Thymus (tissue), 11 donors: ENCODE measurements at regions not wholly inside any gene's neighbourhood (a gene's known extent, or its start where the extent isn't known, plus 50 kb on each side); places are given as distances from the start of the nearest gene placed in this dataset.

Experiments
- DNase-seq, 9 donors: peaks; one replicate each; pipeline ENCODE4 v3.0.0-alpha.2; 2013; ENCODE audit warnings: low spot score in 9 of 9, low read depth in 6 of 9, missing footprints in 1 of 9
- H3K27ac ChIP-seq, 2 donors: one replicate each; pipeline ENCODE4 v1.5.1; 2013; ENCODE audit warnings: control low read depth in 1 of 2, low read depth in 1 of 2, low read length in 1 of 2, mild to moderate bottlenecking in 1 of 2, moderate library complexity in 1 of 2
- H3K27me3 ChIP-seq, 2 donors: one replicate each; pipeline ENCODE4 v1.5.1; 2013; ENCODE audit warnings: low read length in 1 of 2; ENCODE audit not compliant: control insufficient read depth in 2 of 2, insufficient read depth in 1 of 2
- H3K36me3 ChIP-seq, 2 donors: one replicate each; pipeline ENCODE4 v1.5.1; 2013; ENCODE audit warnings: low read length in 1 of 2, mild to moderate bottlenecking in 1 of 2, moderate library complexity in 1 of 2; ENCODE audit not compliant: control insufficient read depth in 2 of 2, insufficient read depth in 2 of 2
- H3K4me1 ChIP-seq, 2 donors: one replicate each; pipeline ENCODE4 v1.5.1; 2013; ENCODE audit warnings: low read length in 2 of 2; ENCODE audit not compliant: control insufficient read depth in 2 of 2, insufficient read depth in 2 of 2
- H3K4me3 ChIP-seq, 2 donors: one replicate each; pipeline ENCODE4 v1.5.1; 2013; ENCODE audit warnings: low read length in 2 of 2, control low read depth in 1 of 2, mild to moderate bottlenecking in 1 of 2
- H3K9me3 ChIP-seq, 2 donors: one replicate each; pipeline ENCODE4 v1.5.1; 2013; ENCODE audit warnings: low read length in 1 of 2, mild to moderate bottlenecking in 1 of 2; ENCODE audit not compliant: control insufficient read depth in 2 of 2, insufficient read depth in 1 of 2
- WGBS: extraction: QIAGEN DNeasy Blood & Tissue Kit; methylation state at CpG from one replicate; pipeline ENCODE4 v1.1.7; 2013; 5-methylcytosine and 5-hydroxymethylcytosine counted together
- donor health status: healthy.

DNA sequence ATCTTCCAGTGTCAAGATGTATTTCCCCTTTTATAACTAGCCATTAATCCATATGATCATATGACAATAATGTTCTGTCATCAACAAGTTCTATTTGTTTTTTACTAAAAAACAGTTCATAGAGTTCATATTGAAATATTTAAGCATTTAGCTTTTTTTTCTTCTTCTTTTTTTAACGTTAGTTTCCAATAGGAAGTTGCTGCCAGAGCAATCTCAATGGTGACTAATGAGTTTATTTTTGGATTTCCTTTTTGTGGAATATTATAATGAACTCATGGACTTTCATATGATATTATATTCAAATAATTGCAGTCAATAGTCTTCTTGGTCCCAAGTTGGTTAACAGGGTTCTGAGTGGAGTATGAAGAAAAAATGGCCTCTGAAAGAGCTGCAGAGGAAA lies 343.3 kb downstream of the BCKDHB start:
- 12% methylated on average over 1 of the region's 1 CpG for WGBS

DNA sequence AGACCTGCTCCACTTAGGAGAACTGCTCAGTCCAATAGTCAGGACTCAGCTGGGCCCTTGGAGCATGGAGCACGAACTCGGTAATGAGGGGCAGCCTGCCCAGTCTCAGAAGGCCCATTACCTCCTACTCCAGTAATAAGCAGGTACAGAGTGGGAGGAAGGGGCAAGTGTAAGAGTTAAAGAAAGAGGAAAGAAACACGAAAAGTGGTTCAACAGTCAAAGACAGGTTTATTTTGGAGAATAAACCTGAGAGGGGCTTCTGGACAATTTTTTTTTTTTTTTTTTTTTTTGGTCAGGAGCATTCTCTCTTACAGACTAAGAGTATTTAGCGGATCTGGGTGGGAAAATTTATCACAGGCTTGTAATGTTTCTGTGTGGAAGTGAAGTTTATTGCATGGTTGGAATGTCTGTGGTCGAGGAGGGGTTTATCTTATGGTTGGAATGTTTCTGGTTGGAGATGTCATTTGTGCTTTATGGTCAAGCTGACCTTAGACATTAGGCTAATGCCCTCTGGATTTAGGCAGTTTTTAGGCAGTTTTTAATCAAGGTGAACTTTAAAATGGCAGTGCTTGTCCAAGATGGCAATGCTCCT lies 340.1 kb downstream of the BCKDHB start:
- no peaks in the 10 kb centered on the region for H3K27me3 ChIP-seq
- no peaks in the 10 kb centered on the region for H3K4me1 ChIP-seq
- H3K27ac ChIP-seq: no peak overlapping the region
- WGBS: 96% methylated on average over 5 of the region's 5 CpGs
- DNase-seq: no peak
- no peaks in the 10 kb centered on the region for H3K36me3 ChIP-seq
- H3K9me3 ChIP-seq: no peaks in the 10 kb centered on the region
- H3K4me3 ChIP-seq: no peak overlapping the region

More for the DNA sequence above, 343.3 kb downstream of the BCKDHB start:
- no peaks in the 10 kb centered on the region for H3K36me3 ChIP-seq
- no peaks in the 10 kb centered on the region for H3K27me3 ChIP-seq
- no peak for DNase-seq
- H3K9me3 ChIP-seq: no peaks in the 10 kb centered on the region
- H3K27ac ChIP-seq: no peak overlapping the region
- no peaks in the 10 kb centered on the region for H3K4me1 ChIP-seq
- no peak overlapping the region for H3K4me3 ChIP-seq

DNA sequence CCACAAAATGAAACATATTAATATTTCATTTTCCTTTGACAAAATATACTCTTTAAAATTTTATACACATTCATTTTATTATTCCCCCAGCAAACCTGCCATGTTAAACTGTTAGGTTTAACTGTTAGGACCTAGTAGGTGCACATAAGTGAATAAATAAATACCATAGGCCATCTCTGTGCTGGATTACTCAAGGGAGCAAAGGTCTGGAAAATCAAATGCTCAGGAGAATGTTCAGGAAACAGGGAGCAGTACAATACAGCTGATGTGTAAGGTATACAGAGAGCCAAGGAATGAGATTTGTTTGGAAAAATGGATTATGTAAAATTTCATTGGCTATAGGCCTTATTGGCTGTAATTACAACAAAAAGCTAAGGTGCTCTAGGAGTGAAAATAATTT lies 339.3 kb downstream of the BCKDHB start:
- DNase-seq: no peak
- Histone ChIP-seq H3K36me3 (no peaks in the 10 kb centered on the region), H3K4me3 (no peak overlapping the region), H3K27me3 (no peaks in the 10 kb centered on the region), H3K27ac (no peak overlapping the region), H3K9me3 (no peaks in the 10 kb centered on the region), H3K4me1 (no peaks in the 10 kb centered on the region)

DNA sequence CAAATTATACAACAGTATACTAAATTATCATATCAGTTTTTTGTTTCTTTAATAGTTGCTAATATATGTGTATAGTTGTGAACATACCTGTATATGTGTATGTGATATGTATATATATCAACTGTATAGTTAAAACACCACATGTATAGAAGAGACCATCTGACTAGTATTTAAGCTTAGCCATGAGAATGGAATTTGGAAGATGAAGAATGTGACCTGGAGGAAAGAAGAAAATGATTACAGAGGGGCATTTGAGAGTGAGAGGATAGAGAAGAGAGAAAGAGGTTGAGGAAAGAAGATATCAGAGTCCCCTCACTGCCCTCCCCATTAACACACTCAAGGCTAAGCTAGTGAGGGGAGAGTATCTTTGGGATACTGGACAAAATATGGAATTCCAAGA lies 335.9 kb downstream of the BCKDHB start:
- Histone ChIP-seq H3K4me3 (no peak overlapping the region), H3K4me1 (no peaks in the 10 kb centered on the region), H3K27me3 (no peaks in the 10 kb centered on the region), H3K9me3 (no peaks in the 10 kb centered on the region), H3K27ac (no peak overlapping the region), H3K36me3 (no peaks in the 10 kb centered on the region)
- no peak for DNase-seq

DNA sequence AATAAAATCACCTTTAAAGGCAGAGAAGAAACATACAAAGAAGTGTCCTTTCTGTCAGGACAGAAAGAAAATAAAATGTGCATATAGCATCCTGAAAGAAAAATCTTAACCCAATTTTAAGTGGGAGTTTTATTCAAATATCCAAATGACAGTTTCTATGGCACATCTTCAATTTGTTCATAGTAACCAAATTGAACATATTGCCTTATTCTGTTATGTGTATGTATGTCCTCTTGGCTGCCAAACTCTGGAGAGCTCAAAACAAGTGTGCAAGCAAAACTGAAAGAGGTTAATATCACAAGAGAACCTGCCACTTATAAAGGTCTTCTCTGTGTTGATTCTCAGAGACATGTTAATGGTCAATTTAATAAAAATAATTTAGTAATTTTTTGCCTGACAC lies 334.7 kb downstream of the BCKDHB start:
- H3K4me1 ChIP-seq: no peaks in the 10 kb centered on the region
- H3K36me3 ChIP-seq: no peaks in the 10 kb centered on the region
- no peaks in the 10 kb centered on the region for H3K27me3 ChIP-seq
- no peak for DNase-seq
- no peak overlapping the region for H3K4me3 ChIP-seq
- no peaks in the 10 kb centered on the region for H3K9me3 ChIP-seq
- H3K27ac ChIP-seq: no peak overlapping the region

DNA sequence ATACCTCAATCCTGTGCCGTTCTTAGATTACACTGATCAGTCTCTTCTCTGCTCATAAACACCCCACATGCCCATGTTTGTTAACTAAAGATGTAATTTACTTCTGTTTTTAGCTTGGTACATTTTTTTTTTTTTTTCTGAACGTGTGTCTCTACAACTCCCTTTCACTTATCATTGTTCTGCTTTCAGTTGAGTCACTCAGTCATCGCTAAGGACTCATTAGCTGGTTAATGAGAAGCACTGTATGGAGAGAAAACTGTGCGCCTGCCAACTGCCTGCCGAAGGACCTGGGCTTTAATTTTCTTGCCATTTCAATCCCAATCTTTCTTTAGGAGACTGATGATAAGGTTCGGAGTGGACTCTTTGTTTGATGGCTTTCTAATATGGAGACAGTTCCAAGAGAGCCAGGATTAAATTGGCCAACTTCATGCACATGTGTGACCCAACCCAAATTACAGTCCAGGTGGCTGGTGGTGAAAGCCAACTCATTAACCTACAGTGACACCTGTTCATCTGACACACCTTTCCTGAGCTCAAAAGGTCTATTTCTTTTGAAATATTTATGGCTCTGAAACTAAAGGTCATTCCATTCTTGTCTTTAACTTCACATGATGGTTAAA lies 334.1 kb downstream of the BCKDHB start:
- no peaks in the 10 kb centered on the region for H3K9me3 ChIP-seq
- no peaks in the 10 kb centered on the region for H3K36me3 ChIP-seq
- 79% methylated on average over 6 of the region's 6 CpGs for WGBS
- no peaks in the 10 kb centered on the region for H3K4me1 ChIP-seq
- H3K27me3 ChIP-seq: no peaks in the 10 kb centered on the region
- no peak overlapping the region for H3K4me3 ChIP-seq
- H3K27ac ChIP-seq: no peak overlapping the region
- no peak for DNase-seq

DNA sequence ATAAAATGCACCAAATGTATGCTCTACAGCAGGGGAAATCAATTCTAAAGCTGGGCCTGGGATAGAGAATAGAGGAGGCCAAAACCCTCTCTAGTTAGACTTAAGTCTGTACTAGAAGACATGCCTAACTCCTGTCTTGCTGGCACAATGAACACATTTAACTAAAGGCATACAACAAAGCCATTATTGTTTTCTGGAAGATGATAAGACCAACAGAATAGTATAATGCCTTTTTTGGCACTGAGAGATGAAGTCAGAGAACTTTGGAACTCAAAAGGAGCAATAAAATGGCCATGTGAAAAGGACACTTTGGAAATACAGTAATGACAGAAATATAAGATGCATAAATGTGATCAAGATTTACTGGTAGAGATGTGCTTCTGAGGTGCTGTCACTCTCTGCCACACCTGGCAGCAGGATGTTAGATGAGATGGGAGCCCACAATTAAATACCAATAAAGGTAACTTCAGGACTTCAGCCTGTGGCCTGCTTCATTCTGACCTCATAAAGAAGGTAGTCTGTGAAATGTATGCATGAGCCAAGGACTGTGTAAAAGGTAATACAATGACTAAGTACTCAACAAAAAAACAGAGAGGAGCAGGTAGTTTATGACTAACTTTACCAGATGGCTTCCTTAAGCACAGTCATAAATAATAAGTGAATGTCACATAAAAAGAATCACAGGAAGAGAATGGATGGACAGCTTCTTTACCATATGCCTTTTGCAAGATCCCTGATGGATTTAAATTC lies 333.4 kb downstream of the BCKDHB start:
- Histone ChIP-seq H3K4me1 (no peaks in the 10 kb centered on the region), H3K9me3 (no peaks in the 10 kb centered on the region), H3K36me3 (no peaks in the 10 kb centered on the region), H3K4me3 (no peak overlapping the region), H3K27me3 (no peaks in the 10 kb centered on the region), H3K27ac (no peak overlapping the region)
- no peak for DNase-seq

DNA sequence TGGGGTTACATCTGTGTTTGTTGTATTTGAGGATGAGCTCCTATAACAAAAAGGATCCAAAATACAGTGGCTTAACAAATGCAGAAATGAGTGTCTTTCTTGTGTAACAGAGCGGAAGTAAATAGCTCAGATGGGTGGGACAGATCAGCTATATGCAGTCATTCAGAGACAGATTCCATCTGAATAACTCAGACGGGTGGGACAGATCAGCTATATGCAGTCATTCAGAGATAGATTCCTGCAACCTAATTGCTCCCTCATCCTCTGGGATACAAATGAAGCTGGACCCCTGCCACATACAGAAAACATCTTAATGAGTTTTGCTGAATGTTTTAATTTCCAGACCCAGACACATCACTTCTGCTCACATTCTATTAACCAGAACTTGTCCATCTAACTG lies 332.3 kb downstream of the BCKDHB start:
- Histone ChIP-seq H3K27ac (no peak overlapping the region), H3K4me3 (no peak overlapping the region), H3K9me3 (no peaks in the 10 kb centered on the region), H3K4me1 (no peaks in the 10 kb centered on the region), H3K36me3 (no peaks in the 10 kb centered on the region), H3K27me3 (no peaks in the 10 kb centered on the region)
- DNase-seq: no peak
- 94% methylated on average over 2 of the region's 2 CpGs for WGBS

DNA sequence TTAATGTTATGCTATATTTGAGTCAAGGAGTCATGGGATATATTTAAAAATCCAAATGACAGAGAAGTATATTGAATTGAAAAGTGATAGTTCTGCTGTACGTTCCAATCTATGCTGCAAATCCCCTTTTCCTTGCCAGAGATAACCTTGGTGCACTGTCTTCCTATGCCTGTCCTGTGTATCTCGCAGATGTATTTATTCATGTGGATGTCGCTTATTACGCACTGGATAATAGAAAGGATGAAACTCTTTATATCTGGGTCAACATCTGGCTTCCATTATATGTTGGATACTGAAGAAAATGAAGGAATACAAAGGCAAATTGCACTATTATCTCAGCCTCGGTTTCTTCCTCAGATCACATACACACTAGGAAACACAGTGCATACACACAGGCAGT lies 331.3 kb downstream of the BCKDHB start:
- WGBS: 94% methylated on average over 5 of the region's 5 CpGs
- no peak overlapping the region for H3K4me3 ChIP-seq
- H3K27me3 ChIP-seq: no peaks in the 10 kb centered on the region
- DNase-seq: no peak
- H3K36me3 ChIP-seq: no peaks in the 10 kb centered on the region
- no peak overlapping the region for H3K27ac ChIP-seq
- H3K4me1 ChIP-seq: no peaks in the 10 kb centered on the region
- H3K9me3 ChIP-seq: peaks cover 0 to 7% of the 10 kb centered on the region in 2 donors
